GM23338 (cell line): ENCODE measurements at regions not wholly inside any gene's neighbourhood (a gene's known extent, or its start where the extent isn't known, plus 50 kb on each side); places are given as distances from the start of the nearest gene placed in this dataset.

Experiments used
- ATAC-seq: fragments of 200-7000 bp; cut with Tn5 transposase; 3 replicates; pipeline ENCODE4 v1.9.1; 2020
- DNase-seq: peaks from one replicate; pipeline ENCODE4 v3.0.0-alpha.2; 2015; ENCODE audit warnings: low spot score
- H2AFZ ChIP-seq: fragments of 200-600 bp; sonication (generic); 2 replicates; pipeline ENCODE4 v1.8.0; 2016; ENCODE audit warnings: antibody characterized with exemption, mild to moderate bottlenecking, moderate library complexity
- H3F3A ChIP-seq: fragments of 200-600 bp; sonication (generic); replicated peaks from 2 replicates; pipeline ENCODE4 v1.8.0; 2017; ENCODE audit warnings: antibody characterized with exemption, mixed run types, low read depth
- H3K27ac ChIP-seq: fragments of 200-600 bp; sonication (generic); 2 replicates; pipeline ENCODE4 v1.6.1; 2016; ENCODE audit warnings: low read depth
- H3K27me3 ChIP-seq: fragments of 200-600 bp; sonication (generic); 2 replicates; pipeline ENCODE4 v1.8.0; 2016; ENCODE audit warnings: mild to moderate bottlenecking, mixed run types, moderate library complexity; ENCODE audit not compliant: insufficient read depth
- H3K36me3 ChIP-seq: fragments of 200-600 bp; sonication (generic); 2 replicates; pipeline ENCODE4 v1.8.0; 2016; ENCODE audit warnings: mild to moderate bottlenecking; ENCODE audit not compliant: insufficient read depth
- H3K4me1 ChIP-seq: fragments of 200-600 bp; sonication (generic); 2 replicates; pipeline ENCODE4 v1.8.0; 2016; ENCODE audit warnings: mild to moderate bottlenecking, moderate library complexity; ENCODE audit not compliant: insufficient read depth
- H3K4me2 ChIP-seq: fragments of 200-600 bp; sonication (generic); 2 replicates; pipeline ENCODE4 v1.7.1; 2017; ENCODE audit warnings: mixed run types
- H3K4me3 ChIP-seq: fragments of 200-600 bp; sonication (generic); 2 replicates; pipeline ENCODE4 v1.6.1; 2016; ENCODE audit warnings: mixed run types
- H3K79me2 ChIP-seq: fragments of 200-600 bp; sonication (generic); replicated peaks from 2 replicates; pipeline ENCODE4 v1.8.0; 2017; ENCODE audit warnings: mild to moderate bottlenecking; ENCODE audit not compliant: insufficient read depth
- H3K9me2 ChIP-seq: fragments of 200-600 bp; sonication (generic); 2 replicates; pipeline ENCODE4 v1.8.0; 2017; ENCODE audit not compliant: insufficient read depth
- H4K20me1 ChIP-seq: fragments of 200-600 bp; sonication (generic); replicated peaks from 2 replicates; pipeline ENCODE4 v1.8.0; 2017; ENCODE audit warnings: mild to moderate bottlenecking; ENCODE audit not compliant: insufficient read depth
- H3K27ac Mint-ChIP-seq: 2 replicates; pipeline ENCODE4 v1.8.0; 2020; ENCODE audit warnings: inconsistent platforms, mild to moderate bottlenecking, moderate library complexity, mixed read lengths
- H3K27me3 Mint-ChIP-seq: 3 replicates; pipeline ENCODE4 v1.8.0; 2022; ENCODE audit warnings: low read depth, mild to moderate bottlenecking, moderate library complexity, mixed read lengths, inconsistent platforms; ENCODE audit not compliant: insufficient read depth, poor library complexity
- H3K36me3 Mint-ChIP-seq: 3 replicates; pipeline ENCODE4 v1.8.0; 2021; ENCODE audit warnings: low read depth, mild to moderate bottlenecking, inconsistent platforms, moderate library complexity, mixed read lengths
- H3K4me1 Mint-ChIP-seq: 3 replicates; pipeline ENCODE4 v1.8.0; 2020; ENCODE audit warnings: mild to moderate bottlenecking, inconsistent platforms, mixed read lengths
- H3K4me3 Mint-ChIP-seq: 3 replicates; pipeline ENCODE4 v1.8.0; 2021; ENCODE audit warnings: moderate library complexity, mild to moderate bottlenecking, inconsistent platforms, mixed read lengths
- H3K9me3 Mint-ChIP-seq: 3 replicates; pipeline ENCODE4 v1.8.0; 2020; ENCODE audit warnings: moderate library complexity, mild to moderate bottlenecking, inconsistent platforms, mixed read lengths
- CREB1 ChIP-seq: fragments of 250-450 bp; sonication (Bioruptor Pico); IDR thresholded peaks from 2 replicates; pipeline ENCODE4 v1.5.0; 2020; ENCODE audit warnings: low read depth, mild to moderate bottlenecking, moderate library complexity
- EZH2 ChIP-seq: fragments of 200-600 bp; sonication (generic); IDR thresholded peaks from one replicate; pipeline ENCODE4 v1.8.0; 2017; ENCODE audit warnings: antibody characterized with exemption, mild to moderate bottlenecking, low read depth; ENCODE audit not compliant: unreplicated experiment
- EZH2phosphoT487 ChIP-seq: fragments of 200-600 bp; sonication (generic); IDR thresholded peaks from one replicate; pipeline ENCODE4 v1.8.1; 2018; ENCODE audit warnings: antibody characterized with exemption; ENCODE audit not compliant: unreplicated experiment
- NANOG ChIP-seq: IDR thresholded peaks from 2 replicates; pipeline ENCODE4 v1.6.1; 2016; ENCODE audit warnings: antibody characterized with exemption, borderline replicate concordance
- POLR2AphosphoS5 ChIP-seq: IDR thresholded peaks from 2 replicates; pipeline ENCODE4 v1.6.1; 2016; ENCODE audit warnings: antibody characterized with exemption, low read depth
- REST ChIP-seq: IDR thresholded peaks from one replicate; pipeline ENCODE4 v1.6.1; 2018; ENCODE audit warnings: antibody characterized with exemption; ENCODE audit not compliant: unreplicated experiment
- STAT1 ChIP-seq: IDR thresholded peaks from one replicate; pipeline ENCODE4 v1.6.1; 2016; ENCODE audit warnings: antibody characterized with exemption; ENCODE audit not compliant: unreplicated experiment
- ZNF114 ChIP-seq: fragments of 250-450 bp; sonication (Bioruptor Pico); IDR thresholded peaks from 2 replicates; pipeline ENCODE4 v1.5.0; 2020; ENCODE audit warnings: mild to moderate bottlenecking, moderate library complexity
- ZNF331 ChIP-seq: fragments of 250-450 bp; sonication (Bioruptor Pico); IDR thresholded peaks from 2 replicates; pipeline ENCODE4 v1.5.0; 2020; ENCODE audit warnings: low read depth, mild to moderate bottlenecking, moderate library complexity
- ZNF462 ChIP-seq: fragments of 250-450 bp; sonication (Bioruptor Pico); IDR thresholded peaks from 2 replicates; pipeline ENCODE4 v1.5.0; 2020; ENCODE audit warnings: mild to moderate bottlenecking, moderate library complexity
- TF ChIP-seq, protein P1 (sequence below), 2 experiments: fragments of 200-600 bp in 1 of 2; sonication (generic) in 1 of 2; conservative IDR thresholded peaks; 2 replicates each; pipeline versions ENCODE4 v1.5.1 to v1.6.1; 2016 to 2017; ENCODE audit warnings: antibody characterized with exemption in 2 of 2, low read depth in 2 of 2, mild to moderate bottlenecking in 2 of 2, moderate library complexity in 1 of 2

DNA sequence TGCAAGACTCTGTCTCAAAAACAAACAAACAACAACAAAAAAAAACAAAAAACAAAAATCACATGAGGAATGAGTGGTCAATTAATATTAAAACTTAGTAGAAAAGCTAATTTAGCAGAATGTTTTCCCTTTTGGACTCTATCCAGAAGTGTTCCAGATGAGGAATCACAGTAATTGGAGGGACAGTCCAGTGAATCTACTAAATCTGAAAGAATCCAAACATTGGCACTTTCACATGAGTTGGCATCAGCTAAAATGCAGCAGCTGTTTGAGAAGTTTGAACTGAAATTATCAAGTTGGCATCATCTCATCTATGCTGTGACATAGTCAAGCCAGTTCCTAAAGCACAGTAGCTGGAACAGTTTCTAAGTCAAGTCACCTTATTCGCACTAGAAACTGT, 367.8 kb downstream of the PPP1R3A start:
- Histone ChIP-seq H3K79me2 (no peaks in the 10 kb centered on the region), H3K9me2 (no peaks in the 10 kb centered on the region), H3K4me1 (no peaks in the 10 kb centered on the region), H3K36me3 (no peaks in the 10 kb centered on the region), H3K27ac (no peak overlapping the region), H3K4me3 (no peak overlapping the region), H2AFZ (no peak overlapping the region), H3F3A (no peaks in the 10 kb centered on the region), H3K27me3 (no peaks in the 10 kb centered on the region), H3K4me2 (no peak overlapping the region), H4K20me1 (no peaks in the 10 kb centered on the region)
- ATAC-seq = no peak
- H3K4me3 Mint-ChIP-seq = no peak overlapping the region
- no peaks in the 10 kb centered on the region for H3K27me3 Mint-ChIP-seq
- H3K27ac Mint-ChIP-seq = no peak overlapping the region
- no peaks in the 10 kb centered on the region for H3K4me1 Mint-ChIP-seq
- H3K36me3 Mint-ChIP-seq = no peaks in the 10 kb centered on the region
- no peak for DNase-seq
- no peak for TF ChIP-seq ZNF331 (CRISPR knock-in tag)
- TF ChIP-seq STAT1 = no peak
- no peak for TF ChIP-seq POLR2AphosphoS5
- TF ChIP-seq EZH2 = no peak
- TF ChIP-seq ZNF114 = no peak
- no peak for TF ChIP-seq EZH2phosphoT487
- no peak for TF ChIP-seq REST
- no peak for TF ChIP-seq NANOG
- no peak for TF ChIP-seq ZNF462
- TF ChIP-seq, protein P1, sequence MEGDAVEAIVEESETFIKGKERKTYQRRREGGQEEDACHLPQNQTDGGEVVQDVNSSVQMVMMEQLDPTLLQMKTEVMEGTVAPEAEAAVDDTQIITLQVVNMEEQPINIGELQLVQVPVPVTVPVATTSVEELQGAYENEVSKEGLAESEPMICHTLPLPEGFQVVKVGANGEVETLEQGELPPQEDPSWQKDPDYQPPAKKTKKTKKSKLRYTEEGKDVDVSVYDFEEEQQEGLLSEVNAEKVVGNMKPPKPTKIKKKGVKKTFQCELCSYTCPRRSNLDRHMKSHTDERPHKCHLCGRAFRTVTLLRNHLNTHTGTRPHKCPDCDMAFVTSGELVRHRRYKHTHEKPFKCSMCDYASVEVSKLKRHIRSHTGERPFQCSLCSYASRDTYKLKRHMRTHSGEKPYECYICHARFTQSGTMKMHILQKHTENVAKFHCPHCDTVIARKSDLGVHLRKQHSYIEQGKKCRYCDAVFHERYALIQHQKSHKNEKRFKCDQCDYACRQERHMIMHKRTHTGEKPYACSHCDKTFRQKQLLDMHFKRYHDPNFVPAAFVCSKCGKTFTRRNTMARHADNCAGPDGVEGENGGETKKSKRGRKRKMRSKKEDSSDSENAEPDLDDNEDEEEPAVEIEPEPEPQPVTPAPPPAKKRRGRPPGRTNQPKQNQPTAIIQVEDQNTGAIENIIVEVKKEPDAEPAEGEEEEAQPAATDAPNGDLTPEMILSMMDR (conservative IDR thresholded peaks at IDR 0.05; ENCODE audit: low read depth in 2 of 2) = no peak
- no peak for TF ChIP-seq CREB1 (CRISPR knock-in tag)
- H3K9me3 Mint-ChIP-seq = no peaks in the 10 kb centered on the region
